ENCODE measurements at regions not wholly inside any gene's neighbourhood (a gene's known extent, or its start where the extent isn't known, plus 50 kb on each side); places are given as distances from the start of the nearest gene placed in this dataset.

- DNase-seq (ENCODE audit: low read depth) = no peak
- no peak overlapping the region for H3K4me3 ChIP-seq (ENCODE audit: low read length)
- no peak for TF ChIP-seq CTCF (conservative IDR thresholded peaks at IDR 0.05; ENCODE audit: low read depth, low read length)
These were observed 989.8 kb downstream of the ADGRL2 start for GRCh38 chr1:82790556-82790955.

- H3K4me3 ChIP-seq (ENCODE audit: low read length) = no peak overlapping the region
- TF ChIP-seq CTCF (conservative IDR thresholded peaks at IDR 0.05; ENCODE audit: low read depth, low read length) = no peak
- no peak for DNase-seq (ENCODE audit: low read depth)
These were observed 987.9 kb downstream of the ADGRL2 start for GRCh38 chr1:82788660-82789059.

GRCh38 chr1:82788038-82788437 is 987.3 kb downstream of the ADGRL2 start:
- H3K4me3 ChIP-seq (ENCODE audit: low read length) = no peak overlapping the region
- DNase-seq (ENCODE audit: low read depth) = no peak
- no peak for TF ChIP-seq CTCF (conservative IDR thresholded peaks at IDR 0.05; ENCODE audit: low read depth, low read length)

- TF ChIP-seq CTCF (conservative IDR thresholded peaks at IDR 0.05; ENCODE audit: low read depth, low read length) = no peak
- no peak for DNase-seq (ENCODE audit: low read depth)
- H3K4me3 ChIP-seq (ENCODE audit: low read length) = no peak overlapping the region
These were observed 986.1 kb downstream of the ADGRL2 start for GRCh38 chr1:82786883-82787282.

- no peak for TF ChIP-seq CTCF (conservative IDR thresholded peaks at IDR 0.05; ENCODE audit: low read depth, low read length)
- no peak overlapping the region for H3K4me3 ChIP-seq (ENCODE audit: low read length)
- DNase-seq (ENCODE audit: low read depth) = no peak
These were observed 984.6 kb downstream of the ADGRL2 start for GRCh38 chr1:82785268-82785790.

- TF ChIP-seq CTCF (conservative IDR thresholded peaks at IDR 0.05; ENCODE audit: low read depth, low read length) = no peak
- DNase-seq (ENCODE audit: low read depth) = no peak
- H3K4me3 ChIP-seq (ENCODE audit: low read length) = no peak overlapping the region
These were observed 982.3 kb downstream of the ADGRL2 start for GRCh38 chr1:82783044-82783443.

- no peak overlapping the region for H3K4me3 ChIP-seq (ENCODE audit: low read length)
- TF ChIP-seq CTCF (conservative IDR thresholded peaks at IDR 0.05; ENCODE audit: low read depth, low read length) = no peak
- no peak for DNase-seq (ENCODE audit: low read depth)
These were observed 981.9 kb downstream of the ADGRL2 start for GRCh38 chr1:82782599-82782998.

All from retinal pigment epithelial cell (primary cell).